ENCODE measurements at regions not wholly inside any gene's neighbourhood (a gene's known extent, or its start where the extent isn't known, plus 50 kb on each side); places are given as distances from the start of the nearest gene placed in this dataset.

DNA sequence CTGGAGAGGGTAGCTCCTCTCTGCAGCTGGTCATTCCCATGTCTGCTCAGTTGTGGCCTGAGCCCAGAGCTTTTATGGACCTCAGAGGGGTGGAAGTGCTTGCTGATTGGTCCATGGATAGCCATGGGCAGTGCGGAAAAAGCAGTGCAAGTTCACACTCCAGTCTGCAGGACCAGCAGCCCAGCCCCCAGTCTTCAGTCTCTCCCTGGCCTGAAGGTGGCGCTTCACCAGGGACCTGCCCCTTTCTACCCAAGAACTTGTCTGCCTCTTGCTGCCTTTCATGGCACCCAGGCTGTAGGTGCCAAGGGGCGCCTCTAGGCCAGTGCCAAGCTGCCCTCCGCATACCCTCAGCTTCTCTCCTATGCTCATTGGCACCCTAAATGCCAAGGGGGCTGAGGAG, 91.0 kb downstream of the TBXT start:
- H3K79me2 ChIP-seq (ENCODE audit: insufficient read depth, low read length): no peaks in the 10 kb centered on the region
- peaks cover 0 to 15% of the 10 kb centered on the region in 2 experiments; a peak in 1 of 5 replicates for H3K27me3 ChIP-seq (ENCODE audit: control insufficient read depth in 1 of 2, insufficient read depth in 2 of 2, low read length in 2 of 2)
- BruUV-seq (replicated peaks): no TSS peak
- 47% methylated on average over 3 of the region's 4 CpGs for WGBS (ENCODE audit: low lambda C conversion rate)
- H4K20me1 ChIP-seq (ENCODE audit: insufficient read depth, low read length): no peaks in the 10 kb centered on the region
- H2AFZ ChIP-seq (ENCODE audit: low read length): no peak overlapping the region
- H3K4me2 ChIP-seq (ENCODE audit: low read depth, low read length): no peak overlapping the region
- H3K27ac ChIP-seq (ENCODE audit: extremely low read length, insufficient read depth, low read length): no peak overlapping the region
- no peak overlapping the region for H3K9ac ChIP-seq (ENCODE audit: insufficient read depth, low read depth, low read length)
- ChIA-PET CTCF (ENCODE audit: low intra/inter-chr PET ratio, low total read pairs) (no interaction called here), POLR2A (no interaction called here)
- FAIRE-seq (no peak), ATAC-seq (peak; percentile 57), DNase-seq (ENCODE audit: low spot score) (no peak)
- intact Hi-C loops (cut with micrococcal nuclease; ENCODE audit: unreplicated experiment): no loop called here
- no peak overlapping the region for H3K4me3 ChIP-seq (replicated peaks in 1 of 3; ENCODE audit: insufficient read depth in 1 of 3, low read depth in 2 of 3, low read length in 3 of 3)
- no peaks in the 10 kb centered on the region for H3K9me3 ChIP-seq (ENCODE audit: low read length)
- no peaks in the 10 kb centered on the region for H3K4me1 ChIP-seq (ENCODE audit: insufficient read depth, low read length)
- in situ Hi-C loops (cut with HindIII; ENCODE audit: extremely low pct_ligation_motif_present, low pct_unique_long_range_greater_than_20kb): no loop called here
- TF ChIP-seq JDP2 (CRISPR knock-in tag; IDR thresholded peaks at IDR 0.05; ENCODE audit: borderline replicate concordance) (no peak), DMAP1 (CRISPR knock-in tag; IDR thresholded peaks at IDR 0.05) (no peak), CTCF (CRISPR knock-in tag; IDR thresholded peaks at IDR 0.05) (peak; percentile 29), ZSCAN29 (CRISPR knock-in tag; conservative IDR thresholded peaks at IDR 0.05) (no peak)
- H3K36me3 ChIP-seq (replicated peaks in 1 of 2; ENCODE audit: control insufficient read depth in 1 of 2, insufficient read depth in 2 of 2, low read length in 2 of 2): no peaks in the 10 kb centered on the region

GRCh38 chr6:166075925-166076324, 91.7 kb downstream of the TBXT start:
- FAIRE-seq: no peak
- Histone ChIP-seq H3K36me3 (replicated peaks in 1 of 2; ENCODE audit: control insufficient read depth in 1 of 2, insufficient read depth in 2 of 2, low read length in 2 of 2) (no peaks in the 10 kb centered on the region), H3K9ac (ENCODE audit: insufficient read depth, low read depth, low read length) (no peak overlapping the region), H2AFZ (ENCODE audit: low read length) (no peak overlapping the region), H3K4me1 (ENCODE audit: insufficient read depth, low read length) (no peaks in the 10 kb centered on the region), H3K79me2 (ENCODE audit: insufficient read depth, low read length) (no peaks in the 10 kb centered on the region), H3K4me3 (replicated peaks in 1 of 3; ENCODE audit: insufficient read depth in 1 of 3, low read depth in 2 of 3, low read length in 3 of 3) (no peak overlapping the region), H3K27ac (ENCODE audit: extremely low read length, insufficient read depth, low read length) (no peak overlapping the region), H4K20me1 (ENCODE audit: insufficient read depth, low read length) (no peaks in the 10 kb centered on the region), H3K9me3 (ENCODE audit: low read length) (no peaks in the 10 kb centered on the region), H3K27me3 (ENCODE audit: control insufficient read depth in 1 of 2, insufficient read depth in 2 of 2, low read length in 2 of 2) (peaks cover 0 to 15% of the 10 kb centered on the region in 2 experiments; a peak in 1 of 5 replicates), H3K4me2 (ENCODE audit: low read depth, low read length) (no peak overlapping the region)
- POLR2A ChIA-PET: no interaction called here
- ATAC-seq: no peak
- DNase-seq (ENCODE audit: low spot score): no peak
- CTCF ChIA-PET (ENCODE audit: low intra/inter-chr PET ratio, low total read pairs): no interaction called here
- WGBS (ENCODE audit: low lambda C conversion rate): 32% methylated on average over 5 of the region's 5 CpGs
- intact Hi-C loops (cut with micrococcal nuclease; ENCODE audit: unreplicated experiment): no loop called here
- BruUV-seq (replicated peaks): no TSS peak
- TF ChIP-seq AKAP8 (CRISPR knock-in tag; IDR thresholded peaks at IDR 0.05): no peak
- no peak for TF ChIP-seq GPBP1L1 (CRISPR knock-in tag; IDR thresholded peaks at IDR 0.05)
- in situ Hi-C loops (cut with HindIII; ENCODE audit: extremely low pct_ligation_motif_present, low pct_unique_long_range_greater_than_20kb): no loop called here
